Tibial nerve (tissue), 4 donors: ENCODE measurements at regions not wholly inside any gene's neighbourhood (a gene's known extent, or its start where the extent isn't known, plus 50 kb on each side); places are given as distances from the start of the nearest gene placed in this dataset.

ENCODE experiments used
- CTCF ChIP-seq, 5 experiments: fragments of 200-600 bp in 3 of 5; fragments of 450-650 bp in 2 of 5; sonication (generic) in 3 of 5; IDR thresholded peaks; one replicate each; pipeline ENCODE4 v1.5.1; 2016 to 2019; ENCODE audit warnings: antibody characterized with exemption in 5 of 5, mild to moderate bottlenecking in 3 of 5, moderate library complexity in 2 of 5
- EP300 ChIP-seq, 2 donors: sonication (generic); formaldehyde crosslinking; IDR thresholded peaks; one replicate each; pipeline ENCODE4 v1.6.1; 2017; ENCODE audit warnings: antibody characterized with exemption in 2 of 2, mild to moderate bottlenecking in 1 of 2
- POLR2A ChIP-seq, 2 donors: fragments of 450-650 bp; IDR thresholded peaks; one replicate each; pipeline ENCODE4 v1.6.1; 2017; ENCODE audit warnings: antibody characterized with exemption in 2 of 2, mild to moderate bottlenecking in 2 of 2, moderate library complexity in 2 of 2

GRCh38 chr10:10530313-10530712, 487.4 kb upstream of the CELF2 start:
- no peak for TF ChIP-seq CTCF (IDR thresholded peaks at IDR 0.05)
- TF ChIP-seq POLR2A (IDR thresholded peaks at IDR 0.05): no peak
- TF ChIP-seq EP300 (IDR thresholded peaks at IDR 0.05): no peak
